CD4-positive, alpha-beta T cell treated with Interleukin-17A for 4 hours (primary cell): ENCODE measurements at regions not wholly inside any gene's neighbourhood (a gene's known extent, or its start where the extent isn't known, plus 50 kb on each side); places are given as distances from the start of the nearest gene placed in this dataset.
"Not testable (repeated sequence)": the region's sequence is repeated elsewhere in the genome, so short reads cannot be mapped to it uniquely, and the experiment has no call there.

Experiments used
- DNase-seq: peaks from one replicate; pipeline ENCODE4 v3.0.0-alpha.2; 2020; ENCODE audit warnings: mixed read lengths

- no peak for DNase-seq
Observed at GRCh38 chr4:83213640-83214039, 71.0 kb downstream of the COQ2 start.

GRCh38 chr4:83212041-83212851 is 72.4 kb downstream of the COQ2 start:
- peak; percentile 51 for DNase-seq

GRCh38 chr4:83209419-83209818 is 75.2 kb downstream of the COQ2 start:
- no peak for DNase-seq

GRCh38 chr4:83208371-83209365 is 75.9 kb downstream of the COQ2 start:
- no peak for DNase-seq

GRCh38 chr4:83207497-83208101 is 77.0 kb downstream of the COQ2 start:
- DNase-seq, result no peak

- DNase-seq, result no peak
Observed at GRCh38 chr4:83205760-83206159, 78.8 kb downstream of the COQ2 start.

- DNase-seq, result no peak
Observed at GRCh38 chr4:83204731-83205130, 79.9 kb downstream of the COQ2 start.

- no peak for DNase-seq
Observed at GRCh38 chr4:83201761-83202160, 82.8 kb downstream of the COQ2 start.

GRCh38 chr4:83197555-83198235 is 83.2 kb upstream of the PLAC8 start:
- DNase-seq, result no peak

GRCh38 chr4:83196921-83197320 is 82.4 kb upstream of the PLAC8 start:
- no peak for DNase-seq

GRCh38 chr4:83195269-83195668 is 80.7 kb upstream of the PLAC8 start:
- DNase-seq, result no peak

- DNase-seq, result not testable (repeated sequence)
Observed at GRCh38 chr4:83194588-83194987, 80.1 kb upstream of the PLAC8 start.

- no peak for DNase-seq
Observed at GRCh38 chr4:83192634-83193033, 78.1 kb upstream of the PLAC8 start.

- DNase-seq, result no peak
Observed at GRCh38 chr4:83191026-83191425, 76.5 kb upstream of the PLAC8 start.

GRCh38 chr4:83189631-83190136 is 75.2 kb upstream of the PLAC8 start:
- no peak for DNase-seq

GRCh38 chr4:83180431-83180968 is 66.0 kb upstream of the PLAC8 start:
- no peak for DNase-seq

GRCh38 chr4:83179205-83179604 is 64.7 kb upstream of the PLAC8 start:
- no peak for DNase-seq

- no peak for DNase-seq
Observed at GRCh38 chr4:83178029-83178428, 63.5 kb upstream of the PLAC8 start.

GRCh38 chr4:83177182-83177581 is 62.7 kb upstream of the PLAC8 start:
- no peak for DNase-seq

- DNase-seq, result no peak
Observed at GRCh38 chr4:83174844-83175414, 60.4 kb upstream of the PLAC8 start.

GRCh38 chr4:83172371-83172770 is 57.8 kb upstream of the PLAC8 start:
- no peak for DNase-seq
